Kidney (tissue), 13 donors: ENCODE measurements at regions not wholly inside any gene's neighbourhood (a gene's known extent, or its start where the extent isn't known, plus 50 kb on each side); places are given as distances from the start of the nearest gene placed in this dataset.

ENCODE experiments used
- DNase-seq, 5 donors: peaks; one replicate each; pipeline ENCODE4 v3.0.0-alpha.2; 2013 to 2020
- FAIRE-seq: peaks from 2 replicates; lab custom pipeline; 2012; peaks lifted over from hg19 to GRCh38; lab: Jason Lieb, UNC
- H3K27ac ChIP-seq, 2 donors: one replicate each; pipeline ENCODE4 v1.7.0; 2013; ENCODE audit warnings: low read depth in 2 of 2, low read length in 2 of 2, inconsistent platforms in 1 of 2
- H3K27me3 ChIP-seq: one replicate; pipeline ENCODE4 v1.7.1; 2013; ENCODE audit warnings: low read length, inconsistent platforms; ENCODE audit not compliant: control insufficient read depth, insufficient read depth
- H3K36me3 ChIP-seq, 3 donors: one replicate each; pipeline versions ENCODE4 v1.7.0 to v1.7.1; 2013; ENCODE audit warnings: low read length in 3 of 3, control low read depth in 1 of 3, inconsistent platforms in 1 of 3; ENCODE audit not compliant: insufficient read depth in 3 of 3, control insufficient read depth in 2 of 3
- H3K4me1 ChIP-seq, 3 donors: one replicate each; pipeline versions ENCODE4 v1.7.0 to v1.7.1; 2013; ENCODE audit warnings: low read length in 3 of 3, inconsistent platforms in 1 of 3, low read depth in 1 of 3; ENCODE audit not compliant: control insufficient read depth in 2 of 3, insufficient read depth in 2 of 3
- H3K4me3 ChIP-seq, 3 donors: one replicate each; pipeline versions ENCODE4 v1.7.0 to v1.8.1; 2013; ENCODE audit warnings: low read length in 3 of 3, control low read depth in 1 of 3, inconsistent platforms in 1 of 3
- H3K9ac ChIP-seq, 3 donors: one replicate each; pipeline versions ENCODE4 v1.7.0 to v1.7.1; 2013; ENCODE audit warnings: low read length in 3 of 3, control low read depth in 1 of 3, inconsistent platforms in 1 of 3
- H3K9me3 ChIP-seq, 3 donors: one replicate each; pipeline versions ENCODE4 v1.7.0 to v1.7.1; 2013; ENCODE audit warnings: low read length in 3 of 3, control low read depth in 1 of 3, inconsistent platforms in 1 of 3; ENCODE audit not compliant: control insufficient read depth in 2 of 3, insufficient read depth in 1 of 3
- intact Hi-C: fragments of 100-400 bp; cut with DNase I; formaldehyde crosslinking; loops from one replicate; pipeline ENCODE4 v1.11.1; 2022
- TF ChIP-seq, protein P1 (sequence below): IDR thresholded peaks from 3 replicates; pipeline ENCODE4 v1.5.1; 2012; ENCODE audit warnings: mild to moderate bottlenecking, moderate library complexity, borderline replicate concordance; ENCODE audit not compliant: insufficient read depth; ENCODE audit errors: extremely low read depth
- donor health status: control.
- donor health status: control.
- donor health status: control.
- donor health status: control.
- donor health status: control.
- donor health status: DM: yes; HTN: yes; CAD: no.
- donor health status: Normal renal cell carcinoma (clear cell type).

DNA sequence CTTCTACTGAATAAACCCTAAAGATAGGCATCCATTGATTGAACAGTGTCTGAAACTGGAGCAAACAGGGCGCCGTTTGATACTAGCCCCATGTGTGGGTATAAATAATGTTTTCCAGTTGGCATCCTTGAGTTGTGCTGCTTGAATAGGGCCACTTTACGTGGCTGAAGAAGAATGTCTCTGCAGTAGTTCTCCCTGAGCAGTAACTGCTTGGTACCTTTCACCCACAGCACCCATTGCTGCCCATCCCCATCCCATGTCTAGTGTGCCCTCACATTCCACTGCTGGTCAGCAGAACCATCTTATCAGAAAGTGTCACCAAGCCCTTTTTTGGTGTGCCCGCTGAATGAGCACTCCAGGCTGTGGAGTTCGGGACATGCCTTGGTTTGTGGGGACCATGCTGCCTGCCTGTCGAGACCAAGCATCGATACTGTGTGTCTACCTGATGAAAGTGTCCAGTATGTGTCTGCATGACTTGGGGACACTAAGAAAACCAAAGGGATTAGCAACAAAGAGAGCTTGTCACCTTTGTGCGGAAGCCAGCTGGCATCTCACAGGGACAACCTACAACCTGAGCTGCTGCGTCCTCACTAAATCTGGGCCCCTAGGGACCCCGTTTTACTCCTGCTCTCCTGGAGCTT, 162.0 kb downstream of the TM9SF2 start:
- FAIRE-seq = no peak

DNA sequence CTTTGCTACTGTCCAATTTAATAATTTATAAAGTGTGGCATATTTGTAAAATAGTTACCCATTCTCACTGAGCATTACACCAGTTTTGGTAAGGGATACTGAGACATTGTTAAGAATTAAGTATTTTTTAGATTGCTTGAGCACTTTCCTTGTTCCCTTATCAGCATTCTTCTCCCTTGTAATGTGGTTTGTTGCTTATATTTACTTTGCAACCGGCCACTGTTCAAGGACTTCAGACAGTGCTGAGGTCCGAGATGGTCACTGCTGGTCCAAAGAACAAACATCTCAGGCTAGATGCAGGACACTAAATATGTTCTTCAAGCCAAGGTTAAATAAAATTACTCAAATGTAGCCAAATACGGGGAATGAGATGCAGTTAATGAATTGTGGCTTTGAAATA, 161.4 kb downstream of the TM9SF2 start:
- FAIRE-seq (no peak), DNase-seq (peak in 1 of 5 donors; percentile 10)
- Histone ChIP-seq H3K9ac (no peak overlapping the region), H3K4me1 (no peaks in the 10 kb centered on the region), H3K9me3 (no peaks in the 10 kb centered on the region), H3K4me3 (no peak overlapping the region), H3K27ac (no peak overlapping the region), H3K27me3 (peaks cover 18% of the 10 kb centered on the region), H3K36me3 (no peaks in the 10 kb centered on the region)
- intact Hi-C loops = no loop called here
- TF ChIP-seq, protein P1, sequence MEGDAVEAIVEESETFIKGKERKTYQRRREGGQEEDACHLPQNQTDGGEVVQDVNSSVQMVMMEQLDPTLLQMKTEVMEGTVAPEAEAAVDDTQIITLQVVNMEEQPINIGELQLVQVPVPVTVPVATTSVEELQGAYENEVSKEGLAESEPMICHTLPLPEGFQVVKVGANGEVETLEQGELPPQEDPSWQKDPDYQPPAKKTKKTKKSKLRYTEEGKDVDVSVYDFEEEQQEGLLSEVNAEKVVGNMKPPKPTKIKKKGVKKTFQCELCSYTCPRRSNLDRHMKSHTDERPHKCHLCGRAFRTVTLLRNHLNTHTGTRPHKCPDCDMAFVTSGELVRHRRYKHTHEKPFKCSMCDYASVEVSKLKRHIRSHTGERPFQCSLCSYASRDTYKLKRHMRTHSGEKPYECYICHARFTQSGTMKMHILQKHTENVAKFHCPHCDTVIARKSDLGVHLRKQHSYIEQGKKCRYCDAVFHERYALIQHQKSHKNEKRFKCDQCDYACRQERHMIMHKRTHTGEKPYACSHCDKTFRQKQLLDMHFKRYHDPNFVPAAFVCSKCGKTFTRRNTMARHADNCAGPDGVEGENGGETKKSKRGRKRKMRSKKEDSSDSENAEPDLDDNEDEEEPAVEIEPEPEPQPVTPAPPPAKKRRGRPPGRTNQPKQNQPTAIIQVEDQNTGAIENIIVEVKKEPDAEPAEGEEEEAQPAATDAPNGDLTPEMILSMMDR = no peak

More for the DNA sequence above, 162.0 kb downstream of the TM9SF2 start:
- no peak overlapping the region for H3K9ac ChIP-seq
- no peaks in the 10 kb centered on the region for H3K36me3 ChIP-seq
- no peak overlapping the region for H3K27ac ChIP-seq
- no peak for DNase-seq
- no peak overlapping the region for H3K4me3 ChIP-seq
- no peaks in the 10 kb centered on the region for H3K9me3 ChIP-seq
- H3K27me3 ChIP-seq = peaks cover 18% of the 10 kb centered on the region
- TF ChIP-seq, protein P1 = no peak
- no peaks in the 10 kb centered on the region for H3K4me1 ChIP-seq
- intact Hi-C loops = no loop called here

DNA sequence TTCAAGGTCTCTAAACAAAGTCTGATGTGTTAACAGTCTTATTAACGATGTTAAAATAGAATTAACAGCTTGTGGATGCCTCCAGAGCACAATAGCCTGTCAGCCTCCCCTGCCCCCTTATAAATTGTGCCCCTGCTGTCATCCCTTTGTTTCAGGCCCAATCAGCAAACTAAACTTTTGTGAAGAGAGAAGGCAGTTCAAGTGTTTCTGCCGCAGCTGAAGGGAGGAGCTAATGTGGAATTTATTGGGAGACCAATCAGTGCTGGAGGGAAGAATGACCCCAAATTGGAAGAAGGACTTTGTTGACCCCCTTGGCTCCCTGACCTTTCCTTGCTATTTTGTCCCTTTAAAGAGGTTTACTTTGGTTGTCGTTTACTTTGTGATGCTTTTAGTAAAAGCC, 160.5 kb downstream of the TM9SF2 start:
- Histone ChIP-seq H3K4me1 (no peaks in the 10 kb centered on the region), H3K9me3 (no peaks in the 10 kb centered on the region), H3K36me3 (no peaks in the 10 kb centered on the region), H3K27ac (no peak overlapping the region), H3K4me3 (no peak overlapping the region), H3K27me3 (peaks cover 18% of the 10 kb centered on the region), H3K9ac (no peak overlapping the region)
- FAIRE-seq (no peak), DNase-seq (peak in 1 of 5 donors; percentile 33)
- TF ChIP-seq, protein P1 = no peak
- intact Hi-C loops = no loop called here
